GM21737 (cell line): ENCODE measurements at regions not wholly inside any gene's neighbourhood (a gene's known extent, or its start where the extent isn't known, plus 50 kb on each side); places are given as distances from the start of the nearest gene placed in this dataset.

Source experiments
- ATAC-seq: cut with Tn5 transposase; IDR thresholded peaks from one replicate; pipeline ENCODE4 v1.9.1; 2021; ENCODE audit warnings: mild to moderate bottlenecking, moderate library complexity; ENCODE audit not compliant: unreplicated experiment

- ATAC-seq, result no peak
These were observed 219.1 kb upstream of the KIRREL3 start for GRCh38 chr11:127219704-127220103.

- ATAC-seq, result no peak
These were observed 217.7 kb upstream of the KIRREL3 start for GRCh38 chr11:127218275-127218608.

GRCh38 chr11:127217452-127218274, 217.1 kb upstream of the KIRREL3 start:
- ATAC-seq, result no peak

GRCh38 chr11:127205688-127206217, 205.2 kb upstream of the KIRREL3 start:
- ATAC-seq, result no peak

- ATAC-seq, result no peak
These were observed 202.9 kb upstream of the KIRREL3 start for GRCh38 chr11:127203490-127203889.

GRCh38 chr11:127202105-127202504, 201.5 kb upstream of the KIRREL3 start:
- ATAC-seq, result no peak

- ATAC-seq, result no peak
These were observed 198.8 kb upstream of the KIRREL3 start for GRCh38 chr11:127199306-127199801.

GRCh38 chr11:127195501-127196120, 195.0 kb upstream of the KIRREL3 start:
- ATAC-seq, result no peak

GRCh38 chr11:127194521-127194920, 194.0 kb upstream of the KIRREL3 start:
- no peak for ATAC-seq

GRCh38 chr11:127193950-127194349, 193.4 kb upstream of the KIRREL3 start:
- ATAC-seq, result no peak

- no peak for ATAC-seq
These were observed 191.1 kb upstream of the KIRREL3 start for GRCh38 chr11:127191689-127192088.

GRCh38 chr11:127191261-127191660, 190.7 kb upstream of the KIRREL3 start:
- ATAC-seq, result no peak

- no peak for ATAC-seq
These were observed 182.1 kb upstream of the KIRREL3 start for GRCh38 chr11:127182586-127183203.

GRCh38 chr11:127157225-127157624, 156.7 kb upstream of the KIRREL3 start:
- no peak for ATAC-seq

GRCh38 chr11:127149410-127149809, 148.8 kb upstream of the KIRREL3 start:
- ATAC-seq, result no peak

GRCh38 chr11:127143251-127143650, 142.7 kb upstream of the KIRREL3 start:
- ATAC-seq, result no peak

- ATAC-seq, result no peak
These were observed 138.0 kb upstream of the KIRREL3 start for GRCh38 chr11:127138613-127139012.

- no peak for ATAC-seq
These were observed 137.3 kb upstream of the KIRREL3 start for GRCh38 chr11:127137771-127138280.

- ATAC-seq, result no peak
These were observed 135.9 kb upstream of the KIRREL3 start for GRCh38 chr11:127136438-127136837.

- ATAC-seq, result no peak
These were observed 134.7 kb upstream of the KIRREL3 start for GRCh38 chr11:127135256-127135655.

GRCh38 chr11:127133061-127133460, 132.5 kb upstream of the KIRREL3 start:
- ATAC-seq, result no peak
